ENCODE measurements at regions not wholly inside any gene's neighbourhood (a gene's known extent, or its start where the extent isn't known, plus 50 kb on each side); places are given as distances from the start of the nearest gene placed in this dataset.

DNA sequence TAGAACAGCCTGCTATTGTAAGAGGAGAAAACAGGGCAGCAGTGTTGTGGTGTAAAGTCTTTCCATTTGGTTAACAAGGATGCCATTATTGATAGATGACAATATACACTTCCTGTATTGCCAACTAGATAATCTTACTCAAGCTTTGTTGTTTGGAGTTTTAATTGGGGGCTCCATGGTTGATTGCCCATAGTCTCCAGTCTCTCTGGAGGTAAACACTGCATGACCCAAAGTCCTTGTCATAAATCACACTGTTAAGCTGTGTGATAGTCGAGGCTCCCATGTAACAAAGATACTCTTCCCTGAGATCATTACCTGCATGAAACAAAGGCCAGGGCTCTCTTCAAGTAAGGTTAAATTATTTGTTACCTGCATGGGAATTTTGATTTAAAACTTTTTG is 394.6 kb downstream of the C4orf33 start:
- Histone ChIP-seq H3K4me1 (ENCODE audit: control insufficient read depth, insufficient read depth, low read length) (no peaks in the 10 kb centered on the region), H3K36me3 (ENCODE audit: control insufficient read depth in 2 of 2, insufficient read depth in 1 of 2, low read length in 2 of 2) (no peaks in the 10 kb centered on the region), H3K4me3 (ENCODE audit: low read depth, low read length) (no peak overlapping the region), H3K27ac (ENCODE audit: extremely low read depth, low read depth, low read length) (no peak overlapping the region), H3K9me3 (ENCODE audit: control insufficient read depth, insufficient read depth, low read depth, low read length) (no peaks in the 10 kb centered on the region)
- TF ChIP-seq, protein P1, sequence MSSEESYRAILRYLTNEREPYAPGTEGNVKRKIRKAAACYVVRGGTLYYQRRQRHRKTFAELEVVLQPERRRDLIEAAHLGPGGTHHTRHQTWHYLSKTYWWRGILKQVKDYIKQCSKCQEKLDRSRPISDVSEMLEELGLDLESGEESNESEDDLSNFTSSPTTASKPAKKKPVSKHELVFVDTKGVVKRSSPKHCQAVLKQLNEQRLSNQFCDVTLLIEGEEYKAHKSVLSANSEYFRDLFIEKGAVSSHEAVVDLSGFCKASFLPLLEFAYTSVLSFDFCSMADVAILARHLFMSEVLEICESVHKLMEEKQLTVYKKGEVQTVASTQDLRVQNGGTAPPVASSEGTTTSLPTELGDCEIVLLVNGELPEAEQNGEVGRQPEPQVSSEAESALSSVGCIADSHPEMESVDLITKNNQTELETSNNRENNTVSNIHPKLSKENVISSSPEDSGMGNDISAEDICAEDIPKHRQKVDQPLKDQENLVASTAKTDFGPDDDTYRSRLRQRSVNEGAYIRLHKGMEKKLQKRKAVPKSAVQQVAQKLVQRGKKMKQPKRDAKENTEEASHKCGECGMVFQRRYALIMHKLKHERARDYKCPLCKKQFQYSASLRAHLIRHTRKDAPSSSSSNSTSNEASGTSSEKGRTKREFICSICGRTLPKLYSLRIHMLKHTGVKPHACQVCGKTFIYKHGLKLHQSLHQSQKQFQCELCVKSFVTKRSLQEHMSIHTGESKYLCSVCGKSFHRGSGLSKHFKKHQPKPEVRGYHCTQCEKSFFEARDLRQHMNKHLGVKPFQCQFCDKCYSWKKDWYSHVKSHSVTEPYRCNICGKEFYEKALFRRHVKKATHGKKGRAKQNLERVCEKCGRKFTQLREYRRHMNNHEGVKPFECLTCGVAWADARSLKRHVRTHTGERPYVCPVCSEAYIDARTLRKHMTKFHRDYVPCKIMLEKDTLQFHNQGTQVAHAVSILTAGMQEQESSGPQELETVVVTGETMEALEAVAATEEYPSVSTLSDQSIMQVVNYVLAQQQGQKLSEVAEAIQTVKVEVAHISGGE (tag by site-specific recombination; conservative IDR thresholded peaks at IDR 0.05; ENCODE audit: low read depth), result no peak
- TF ChIP-seq FEZF1 (tag by site-specific recombination; IDR thresholded peaks at IDR 0.05) (no peak), ZNF302 (tag by site-specific recombination; IDR thresholded peaks at IDR 0.05; ENCODE audit: low read depth) (no peak), ZNF324 (tag by site-specific recombination; IDR thresholded peaks at IDR 0.05) (no peak), ZNF513 (tag by site-specific recombination; IDR thresholded peaks at IDR 0.05) (no peak), BCL11A (tag by site-specific recombination; IDR thresholded peaks at IDR 0.05; ENCODE audit: low read depth) (no peak), ZNF274 (IDR thresholded peaks at IDR 0.05; ENCODE audit: low read length) (no peak), ZNF274 (tag by site-specific recombination; IDR thresholded peaks at IDR 0.05; ENCODE audit: borderline replicate concordance) (no peak), ZNF48 (tag by site-specific recombination; IDR thresholded peaks at IDR 0.05) (no peak), ELK4 (IDR thresholded peaks at IDR 0.05; ENCODE audit: borderline replicate concordance, low read depth, low read length) (no peak), ZNF621 (tag by site-specific recombination; IDR thresholded peaks at IDR 0.05) (no peak), ZNF660 (tag by site-specific recombination; IDR thresholded peaks at IDR 0.05) (no peak), ZNF146 (tag by site-specific recombination; IDR thresholded peaks at IDR 0.05) (no peak), ZNF423 (tag by site-specific recombination; IDR thresholded peaks at IDR 0.05) (no peak), TRIM28 (IDR thresholded peaks at IDR 0.05; ENCODE audit: borderline replicate concordance, low read length) (no peak), EGR2 (tag by site-specific recombination; IDR thresholded peaks at IDR 0.05; ENCODE audit: low read depth) (no peak), KLF7 (tag by site-specific recombination; IDR thresholded peaks at IDR 0.05; ENCODE audit: borderline replicate concordance) (no peak)
- ChIA-PET POLR2A (no interaction called here), CTCF (no interaction called here)

DNA sequence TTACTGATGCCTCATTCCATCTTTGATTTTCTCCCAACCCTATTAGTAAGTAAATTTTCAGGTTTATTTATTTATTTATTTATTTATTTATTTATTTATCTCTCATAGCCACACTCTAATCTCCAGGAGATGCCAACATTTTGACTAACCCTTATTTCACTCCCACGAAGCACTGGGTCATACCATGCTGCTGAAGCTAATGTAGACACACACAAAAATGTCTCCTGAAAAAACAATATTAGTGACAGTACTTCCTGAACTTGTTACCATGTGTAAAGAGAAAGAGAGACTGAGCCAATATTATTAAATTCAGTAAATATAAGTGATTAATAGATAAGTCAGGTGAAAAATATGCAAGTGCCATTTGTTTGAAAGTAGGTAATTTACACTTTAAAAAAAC is 402.7 kb downstream of the C4orf33 start:
- H3K27ac ChIP-seq (ENCODE audit: extremely low read depth, low read depth, low read length), result no peak overlapping the region
- POLR2A ChIA-PET, result no interaction called here
- H3K36me3 ChIP-seq (ENCODE audit: control insufficient read depth in 2 of 2, insufficient read depth in 1 of 2, low read length in 2 of 2), result no peaks in the 10 kb centered on the region
- H3K4me1 ChIP-seq (ENCODE audit: control insufficient read depth, insufficient read depth, low read length), result no peaks in the 10 kb centered on the region
- CTCF ChIA-PET, result no interaction called here
- TF ChIP-seq ZNF133 (tag by site-specific recombination; IDR thresholded peaks at IDR 0.05) (no peak), ZNF654 (tag by site-specific recombination; IDR thresholded peaks at IDR 0.05; ENCODE audit: low read depth) (no peak), OVOL3 (tag by site-specific recombination; IDR thresholded peaks at IDR 0.05) (no peak), ZBTB21 (tag by site-specific recombination; IDR thresholded peaks at IDR 0.05) (no peak), ZNF791 (tag by site-specific recombination; IDR thresholded peaks at IDR 0.05) (no peak), IKZF3 (tag by site-specific recombination; IDR thresholded peaks at IDR 0.05) (no peak)
- H3K4me3 ChIP-seq (ENCODE audit: low read depth, low read length), result no peak overlapping the region
- H3K9me3 ChIP-seq (ENCODE audit: control insufficient read depth, insufficient read depth, low read depth, low read length), result no peaks in the 10 kb centered on the region

Data from HEK293 (cell line).